Body of pancreas (tissue), 4 donors: ENCODE measurements at regions not wholly inside any gene's neighbourhood (a gene's known extent, or its start where the extent isn't known, plus 50 kb on each side); places are given as distances from the start of the nearest gene placed in this dataset.

Source experiments
- CTCF ChIP-seq, 7 experiments: fragments of 450-650 bp in 4 of 7; fragments of 200-600 bp in 3 of 7; sonication (generic) in 3 of 7; IDR thresholded peaks; one replicate each; pipeline ENCODE4 v1.5.1; 2016 to 2019; ENCODE audit warnings: antibody characterized with exemption in 7 of 7
- POLR2A ChIP-seq, 3 donors: fragments of 450-650 bp; IDR thresholded peaks; one replicate each; pipeline ENCODE4 v1.6.1; 2016; ENCODE audit warnings: antibody characterized with exemption in 3 of 3, mild to moderate bottlenecking in 2 of 3

- TF ChIP-seq CTCF (IDR thresholded peaks at IDR 0.05) (no peak), POLR2A (IDR thresholded peaks at IDR 0.05) (no peak)
These were observed 131.7 kb downstream of the MYCN start for GRCh38 chr2:16071865-16072637.
